ENCODE measurements at regions not wholly inside any gene's neighbourhood (a gene's known extent, or its start where the extent isn't known, plus 50 kb on each side); places are given as distances from the start of the nearest gene placed in this dataset.

DNA sequence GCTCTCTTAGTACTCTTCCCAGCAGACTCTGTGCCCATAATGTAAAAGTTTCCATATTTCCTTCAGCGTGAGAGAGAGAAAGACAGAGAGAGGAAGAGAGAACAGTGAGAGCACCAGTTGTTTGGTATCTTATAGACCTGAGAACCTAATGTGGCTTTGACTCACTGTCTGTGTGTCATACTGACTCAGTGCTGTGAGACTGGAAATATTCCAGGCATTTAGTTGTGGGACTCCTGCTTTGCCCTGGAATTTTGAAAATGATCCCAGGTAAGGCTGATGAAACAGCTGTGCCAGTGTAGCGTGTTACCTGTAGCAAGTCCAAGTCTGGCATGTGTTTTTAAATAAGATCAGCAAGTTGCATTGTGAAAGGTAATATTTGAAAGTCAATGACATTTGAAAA lies 87.9 kb upstream of the KCNH7 start:
- H3K36me3 ChIP-seq (ENCODE audit: control insufficient read depth, insufficient read depth, low read length), result no peaks in the 10 kb centered on the region
- TF ChIP-seq, protein P1, sequence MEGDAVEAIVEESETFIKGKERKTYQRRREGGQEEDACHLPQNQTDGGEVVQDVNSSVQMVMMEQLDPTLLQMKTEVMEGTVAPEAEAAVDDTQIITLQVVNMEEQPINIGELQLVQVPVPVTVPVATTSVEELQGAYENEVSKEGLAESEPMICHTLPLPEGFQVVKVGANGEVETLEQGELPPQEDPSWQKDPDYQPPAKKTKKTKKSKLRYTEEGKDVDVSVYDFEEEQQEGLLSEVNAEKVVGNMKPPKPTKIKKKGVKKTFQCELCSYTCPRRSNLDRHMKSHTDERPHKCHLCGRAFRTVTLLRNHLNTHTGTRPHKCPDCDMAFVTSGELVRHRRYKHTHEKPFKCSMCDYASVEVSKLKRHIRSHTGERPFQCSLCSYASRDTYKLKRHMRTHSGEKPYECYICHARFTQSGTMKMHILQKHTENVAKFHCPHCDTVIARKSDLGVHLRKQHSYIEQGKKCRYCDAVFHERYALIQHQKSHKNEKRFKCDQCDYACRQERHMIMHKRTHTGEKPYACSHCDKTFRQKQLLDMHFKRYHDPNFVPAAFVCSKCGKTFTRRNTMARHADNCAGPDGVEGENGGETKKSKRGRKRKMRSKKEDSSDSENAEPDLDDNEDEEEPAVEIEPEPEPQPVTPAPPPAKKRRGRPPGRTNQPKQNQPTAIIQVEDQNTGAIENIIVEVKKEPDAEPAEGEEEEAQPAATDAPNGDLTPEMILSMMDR (IDR thresholded peaks at IDR 0.05; ENCODE audit: insufficient read depth, low read depth, low read length), result no peak
- no peak overlapping the region for H3K4me3 ChIP-seq (ENCODE audit: low read depth, low read length)
- no peak for DNase-seq (ENCODE audit: low read depth)
- no peaks in the 10 kb centered on the region for H3K27me3 ChIP-seq (ENCODE audit: control insufficient read depth, insufficient read depth, low read length)
- CTCF ChIA-PET, result no interaction called here
- POLR2A ChIA-PET, result no interaction called here

DNA sequence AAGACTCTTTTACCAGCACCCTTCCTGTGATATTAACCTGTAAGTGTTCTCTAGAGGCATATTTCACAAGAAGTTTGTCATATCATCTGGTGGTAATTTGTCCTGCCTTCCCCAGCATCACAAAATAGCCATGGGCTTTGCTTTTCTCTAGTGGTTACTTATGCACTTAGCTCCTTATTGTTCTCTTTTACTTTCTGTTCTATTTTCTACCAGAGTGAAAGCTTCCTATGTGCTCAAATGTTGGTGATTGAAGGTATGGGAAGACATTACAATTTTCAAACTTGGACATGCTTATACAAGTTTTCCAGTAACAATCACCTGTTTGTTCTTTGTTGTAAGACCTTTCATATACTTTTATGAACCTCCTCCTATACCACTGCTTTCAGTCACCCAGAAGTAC lies 87.0 kb upstream of the KCNH7 start:
- Histone ChIP-seq H3K36me3 (ENCODE audit: control insufficient read depth, insufficient read depth, low read length) (no peaks in the 10 kb centered on the region), H3K27me3 (ENCODE audit: control insufficient read depth, insufficient read depth, low read length) (no peaks in the 10 kb centered on the region), H3K4me3 (ENCODE audit: low read depth, low read length) (no peak overlapping the region)
- DNase-seq (ENCODE audit: low read depth), result no peak
- CTCF ChIA-PET, result no interaction called here
- TF ChIP-seq, protein P1 (IDR thresholded peaks at IDR 0.05; ENCODE audit: insufficient read depth, low read depth, low read length), result no peak
- POLR2A ChIA-PET, result no interaction called here

DNA sequence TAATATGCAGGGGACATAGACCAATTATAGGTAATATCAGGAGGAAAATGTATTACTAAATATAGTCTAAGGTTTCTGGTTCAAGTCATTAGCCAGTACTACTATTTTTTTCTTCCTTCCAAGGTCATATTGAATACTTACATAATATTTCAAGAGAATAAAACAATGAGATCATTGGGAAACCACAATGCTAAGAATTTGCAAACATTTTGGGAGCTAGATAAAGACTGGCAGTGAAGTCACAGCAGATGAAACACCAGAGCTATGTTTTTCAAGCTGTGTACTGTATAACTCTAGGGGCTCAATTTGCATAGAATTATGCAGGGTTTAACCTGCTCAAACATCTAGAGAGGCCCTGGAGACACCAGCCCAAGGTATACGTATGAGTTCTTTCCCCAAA lies 80.5 kb upstream of the KCNH7 start:
- ChIA-PET POLR2A (no interaction called here), CTCF (no interaction called here)
- TF ChIP-seq, protein P1 (IDR thresholded peaks at IDR 0.05; ENCODE audit: insufficient read depth, low read depth, low read length), result no peak
- no peaks in the 10 kb centered on the region for H3K36me3 ChIP-seq (ENCODE audit: control insufficient read depth, insufficient read depth, low read length)
- H3K27me3 ChIP-seq (ENCODE audit: control insufficient read depth, insufficient read depth, low read length), result no peaks in the 10 kb centered on the region
- no peak for DNase-seq (ENCODE audit: low read depth)
- no peak overlapping the region for H3K4me3 ChIP-seq (ENCODE audit: low read depth, low read length)

DNA sequence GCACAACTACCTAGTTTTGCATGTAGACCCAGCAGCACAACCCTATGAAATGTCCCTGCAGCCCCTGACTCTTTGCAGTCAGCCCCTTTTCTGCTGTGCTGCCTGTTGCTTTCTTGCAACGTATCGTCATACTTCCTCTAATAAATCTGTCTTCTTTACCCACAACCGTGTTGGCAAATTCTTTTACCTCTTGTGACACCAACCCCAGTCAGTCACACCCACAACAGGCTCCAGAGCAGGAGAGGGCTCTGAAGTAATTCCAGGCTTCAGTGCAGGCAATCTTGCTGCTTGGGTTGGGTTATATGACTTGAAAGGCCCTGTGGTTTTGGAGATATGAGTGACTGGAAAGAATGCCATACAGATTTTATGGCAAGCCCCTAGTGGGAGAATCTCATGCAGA lies 79.1 kb upstream of the KCNH7 start:
- no peaks in the 10 kb centered on the region for H3K27me3 ChIP-seq (ENCODE audit: control insufficient read depth, insufficient read depth, low read length)
- POLR2A ChIA-PET, result no interaction called here
- CTCF ChIA-PET, result no interaction called here
- H3K36me3 ChIP-seq (ENCODE audit: control insufficient read depth, insufficient read depth, low read length), result no peaks in the 10 kb centered on the region
- TF ChIP-seq, protein P1 (IDR thresholded peaks at IDR 0.05; ENCODE audit: insufficient read depth, low read depth, low read length), result no peak
- no peak for DNase-seq (ENCODE audit: low read depth)
- H3K4me3 ChIP-seq (ENCODE audit: low read depth, low read length), result no peak overlapping the region

DNA sequence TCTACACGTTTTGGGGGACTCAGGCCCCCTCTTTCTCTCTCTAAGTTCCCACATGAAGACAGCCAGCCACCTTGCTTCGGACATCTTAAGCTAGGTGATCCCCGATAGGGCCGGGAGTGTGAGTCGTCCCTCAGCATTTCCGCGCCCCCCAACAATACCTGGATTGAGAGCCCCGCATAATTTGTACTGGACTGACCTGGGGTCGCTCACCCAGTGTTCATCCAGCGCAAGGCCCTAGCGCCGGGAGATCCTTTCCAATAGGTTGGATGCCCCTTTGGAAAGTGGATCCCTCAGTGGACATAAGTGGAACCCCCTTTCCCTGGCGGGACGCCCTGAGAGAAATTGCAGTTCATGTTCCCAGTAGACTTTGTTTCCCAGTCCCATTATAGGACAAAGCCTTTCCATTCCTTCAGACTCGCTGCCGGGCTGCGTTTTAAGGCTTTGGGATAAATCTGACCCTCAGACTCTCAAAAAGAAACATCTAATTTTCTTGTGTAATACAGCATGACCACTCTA lies 77.8 kb upstream of the KCNH7 start:
- TF ChIP-seq, protein P1 (IDR thresholded peaks at IDR 0.05; ENCODE audit: insufficient read depth, low read depth, low read length), result no peak
- no peaks in the 10 kb centered on the region for H3K36me3 ChIP-seq (ENCODE audit: control insufficient read depth, insufficient read depth, low read length)
- DNase-seq (ENCODE audit: low read depth), result no peak
- POLR2A ChIA-PET, result no interaction called here
- CTCF ChIA-PET, result no interaction called here
- H3K4me3 ChIP-seq (ENCODE audit: low read depth, low read length), result no peak overlapping the region
- H3K27me3 ChIP-seq (ENCODE audit: control insufficient read depth, insufficient read depth, low read length), result no peaks in the 10 kb centered on the region
